Nephron (organoid): ENCODE measurements at regions not wholly inside any gene's neighbourhood (a gene's known extent, or its start where the extent isn't known, plus 50 kb on each side); places are given as distances from the start of the nearest gene placed in this dataset.

ENCODE experiments used
- H3K27ac Mint-ChIP-seq, 3 experiments: 2 replicates each; pipeline ENCODE4 v1.8.0; 2020; ENCODE audit warnings: mixed read lengths in 3 of 3, mild to moderate bottlenecking in 2 of 3, moderate library complexity in 1 of 3
- H3K27me3 Mint-ChIP-seq: 2 replicates; pipeline ENCODE4 v1.8.0; 2021; ENCODE audit warnings: low read depth, mild to moderate bottlenecking, moderate library complexity, mixed read lengths
- H3K36me3 Mint-ChIP-seq: 2 replicates; pipeline ENCODE4 v1.8.0; 2020; ENCODE audit warnings: low read depth, mixed read lengths
- H3K4me1 Mint-ChIP-seq: 2 replicates; pipeline ENCODE4 v1.8.0; 2020; ENCODE audit warnings: mixed read lengths
- H3K4me3 Mint-ChIP-seq, 3 experiments: 2 replicates each; pipeline ENCODE4 v1.8.0; 2020; ENCODE audit warnings: mild to moderate bottlenecking in 3 of 3, mixed read lengths in 3 of 3, moderate library complexity in 2 of 3
- H3K9me3 Mint-ChIP-seq: 2 replicates; pipeline ENCODE4 v1.8.0; 2020; ENCODE audit warnings: mixed read lengths
- CTCF ChIP-seq, 3 experiments: fragments of 200-600 bp; sonication (generic); IDR thresholded peaks; one replicate each; pipeline ENCODE4 v1.5.0; 2021; ENCODE audit warnings: antibody characterized with exemption in 3 of 3; ENCODE audit not compliant: unreplicated experiment in 3 of 3

- no peak for TF ChIP-seq CTCF (IDR thresholded peaks at IDR 0.05; ENCODE audit: unreplicated experiment in 3 of 3)
- H3K9me3 Mint-ChIP-seq = no peaks in the 10 kb centered on the region
- H3K4me3 Mint-ChIP-seq = no peak overlapping the region
- peaks cover 34% of the 10 kb centered on the region for H3K4me1 Mint-ChIP-seq
- H3K27ac Mint-ChIP-seq = peak overlapping the region in 2 of 3 experiments; percentile 33 to 58
- no peaks in the 10 kb centered on the region for H3K36me3 Mint-ChIP-seq
- no peaks in the 10 kb centered on the region for H3K27me3 Mint-ChIP-seq
These were observed 218.9 kb upstream of the THRB start for GRCh38 chr3:24713516-24713915.

- peak overlapping the region; percentile 55 to 75 (median 58) for H3K27ac Mint-ChIP-seq
- TF ChIP-seq CTCF (IDR thresholded peaks at IDR 0.05; ENCODE audit: unreplicated experiment in 3 of 3) = no peak
- H3K4me1 Mint-ChIP-seq = peaks cover 29% of the 10 kb centered on the region
- no peaks in the 10 kb centered on the region for H3K9me3 Mint-ChIP-seq
- no peaks in the 10 kb centered on the region for H3K27me3 Mint-ChIP-seq
- H3K36me3 Mint-ChIP-seq = no peaks in the 10 kb centered on the region
- H3K4me3 Mint-ChIP-seq = no peak overlapping the region
These were observed 219.8 kb upstream of the THRB start for GRCh38 chr3:24714436-24714835.

DNA sequence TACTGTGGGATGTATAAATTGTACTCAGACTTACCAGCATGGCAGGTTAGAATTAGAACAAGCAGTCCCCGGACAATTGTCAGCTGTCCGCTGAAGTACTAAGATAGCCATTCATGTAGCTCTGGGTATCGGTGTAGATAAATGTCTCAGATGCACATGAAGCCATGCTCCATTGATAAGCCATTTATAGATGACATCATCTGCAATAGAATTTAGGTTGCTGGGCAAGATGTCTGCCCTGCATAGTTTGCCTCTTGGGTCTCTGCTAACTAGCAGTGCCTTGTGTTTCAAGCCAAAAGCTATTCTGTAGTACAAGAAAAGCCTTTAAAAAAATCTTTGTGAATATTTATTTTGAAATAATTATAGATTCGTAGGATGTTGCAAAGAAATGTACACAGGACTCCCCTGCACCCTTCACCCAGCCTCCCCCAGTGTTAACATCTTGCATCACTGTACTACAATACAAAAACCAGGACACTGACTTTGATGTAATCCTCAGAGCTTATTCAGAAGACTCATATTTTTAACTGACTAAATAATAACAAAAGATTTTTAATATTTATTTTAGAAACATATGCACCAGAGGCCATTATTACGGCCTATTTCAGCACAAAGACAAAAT, 220.6 kb upstream of the THRB start:
- H3K27me3 Mint-ChIP-seq = no peaks in the 10 kb centered on the region
- H3K4me1 Mint-ChIP-seq = peaks cover 23% of the 10 kb centered on the region
- no peaks in the 10 kb centered on the region for H3K36me3 Mint-ChIP-seq
- H3K27ac Mint-ChIP-seq = no peak overlapping the region
- no peaks in the 10 kb centered on the region for H3K9me3 Mint-ChIP-seq
- no peak overlapping the region for H3K4me3 Mint-ChIP-seq
- no peak for TF ChIP-seq CTCF (IDR thresholded peaks at IDR 0.05; ENCODE audit: unreplicated experiment in 3 of 3)

DNA sequence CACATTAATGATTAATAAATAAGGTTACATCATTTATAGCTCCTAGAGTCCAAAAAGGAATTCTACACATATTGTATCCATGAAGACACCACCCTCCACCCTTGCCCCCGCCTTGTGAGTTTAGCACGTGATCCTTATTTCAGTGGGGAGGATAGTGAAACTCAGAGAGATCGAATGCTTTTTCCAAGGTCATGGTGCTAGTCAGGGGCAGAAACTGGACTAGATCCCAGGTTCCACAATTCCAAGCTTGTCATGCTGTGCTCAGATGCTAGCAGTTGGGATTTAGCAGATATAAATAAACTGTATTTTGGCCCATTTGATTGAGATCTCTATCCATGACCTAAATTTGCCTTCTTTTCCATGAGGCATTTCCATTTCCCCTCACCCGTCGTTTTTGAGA, 227.4 kb upstream of the THRB start:
- H3K4me1 Mint-ChIP-seq = peaks cover 5% of the 10 kb centered on the region
- H3K36me3 Mint-ChIP-seq = no peaks in the 10 kb centered on the region
- no peak for TF ChIP-seq CTCF (IDR thresholded peaks at IDR 0.05; ENCODE audit: unreplicated experiment in 3 of 3)
- H3K4me3 Mint-ChIP-seq = no peak overlapping the region
- H3K9me3 Mint-ChIP-seq = no peaks in the 10 kb centered on the region
- H3K27ac Mint-ChIP-seq = no peak overlapping the region
- no peaks in the 10 kb centered on the region for H3K27me3 Mint-ChIP-seq

DNA sequence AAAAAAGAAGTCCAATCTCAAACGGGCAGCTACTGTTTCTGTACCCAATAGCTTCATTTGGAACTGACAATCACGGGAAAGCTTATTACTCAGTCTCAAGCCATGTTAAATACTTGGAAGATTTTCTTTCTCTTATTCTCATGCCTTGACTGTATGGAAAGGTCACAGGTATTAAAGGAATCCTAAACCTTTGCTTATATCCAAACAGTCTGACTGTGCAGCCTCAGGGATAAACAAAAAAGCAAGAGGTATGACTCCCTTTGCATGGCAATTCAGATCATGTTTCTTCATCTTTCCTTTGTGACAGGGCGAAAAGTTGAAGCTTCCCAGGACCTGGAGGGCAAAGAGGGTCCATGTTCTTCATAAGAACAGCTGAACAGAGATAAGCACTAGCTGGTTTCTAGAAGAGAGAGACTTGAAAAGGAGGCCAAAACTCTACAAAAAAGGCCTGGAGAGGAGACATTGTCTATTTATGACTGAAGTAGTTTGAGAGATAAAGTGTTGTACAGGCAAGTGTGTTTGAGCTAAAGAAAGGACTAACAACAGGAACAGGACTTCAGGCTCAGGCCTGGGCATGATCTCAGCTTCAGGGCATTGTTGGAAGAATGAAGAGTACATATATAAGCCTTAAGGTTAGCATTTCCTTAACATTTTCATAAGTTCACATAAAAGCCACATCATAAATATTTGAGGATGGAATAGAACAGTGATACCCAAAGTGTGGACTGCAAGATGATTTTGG, 231.0 kb upstream of the THRB start:
- no peaks in the 10 kb centered on the region for H3K9me3 Mint-ChIP-seq
- H3K4me1 Mint-ChIP-seq = peaks cover 5% of the 10 kb centered on the region
- TF ChIP-seq CTCF (IDR thresholded peaks at IDR 0.05; ENCODE audit: unreplicated experiment in 3 of 3) = no peak

DNA sequence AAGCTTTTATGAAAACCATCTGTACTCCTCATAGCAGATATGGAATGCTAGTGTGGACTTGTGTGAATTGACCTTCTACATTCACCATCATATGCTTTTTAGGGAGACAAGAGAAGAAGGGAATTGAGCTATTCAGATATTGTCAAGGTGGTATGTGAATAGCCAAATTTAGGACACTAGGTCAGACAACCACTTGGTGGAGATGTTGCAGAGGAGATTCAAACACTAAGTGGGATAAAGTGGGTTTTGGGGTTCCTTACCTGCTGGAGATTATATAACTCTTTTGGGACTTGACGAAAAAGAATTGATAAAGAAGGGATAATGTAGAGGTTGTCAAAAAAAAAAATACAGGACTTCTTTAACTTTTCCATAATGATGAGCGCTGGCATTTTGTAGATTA, 231.8 kb upstream of the THRB start:
- Mint-ChIP-seq H3K27me3 (no peaks in the 10 kb centered on the region), H3K36me3 (no peaks in the 10 kb centered on the region), H3K9me3 (no peaks in the 10 kb centered on the region), H3K4me1 (peaks cover 5% of the 10 kb centered on the region), H3K27ac (no peak overlapping the region), H3K4me3 (no peak overlapping the region)
- no peak for TF ChIP-seq CTCF (IDR thresholded peaks at IDR 0.05; ENCODE audit: unreplicated experiment in 3 of 3)

More for the DNA sequence above, 231.0 kb upstream of the THRB start:
- H3K27me3 Mint-ChIP-seq = no peaks in the 10 kb centered on the region
- no peaks in the 10 kb centered on the region for H3K36me3 Mint-ChIP-seq
- no peak overlapping the region for H3K27ac Mint-ChIP-seq
- no peak overlapping the region for H3K4me3 Mint-ChIP-seq
